A549 (cell line): ENCODE measurements at regions not wholly inside any gene's neighbourhood (a gene's known extent, or its start where the extent isn't known, plus 50 kb on each side); places are given as distances from the start of the nearest gene placed in this dataset.

Experiments used
- CEBPB ChIP-seq, 2 experiments: fragments of >200 bp in 1 of 2; sonication (Bioruptor Twin) in 1 of 2; formaldehyde crosslinking in 1 of 2; IDR thresholded peaks; 2 replicates each; pipeline ENCODE4 v1.6.1; 2012 to 2016
- CHD2 ChIP-seq: fragments of 150-350 bp; IDR thresholded peaks from 2 replicates; pipeline ENCODE4 v1.6.1; 2014; ENCODE audit warnings: low read length; ENCODE audit not compliant: partially characterized antibody
- CTCF ChIP-seq: fragments of >200 bp; sonication (Bioruptor Twin); formaldehyde crosslinking; IDR thresholded peaks from 3 replicates; pipeline ENCODE4 v1.5.1; 2016
- JUN ChIP-seq, 2 experiments: fragments of >200 bp; sonication (Bioruptor Twin); formaldehyde crosslinking; IDR thresholded peaks; 2 replicates in 1 of 2; 3 replicates in 1 of 2; pipeline ENCODE4 v1.6.1; 2016 to 2017
- KDM1A ChIP-seq: fragments of 200-600 bp; sonication (generic); IDR thresholded peaks from 2 replicates; pipeline ENCODE4 v1.6.1; 2016; ENCODE audit warnings: low read depth, mild to moderate bottlenecking
- MAFK ChIP-seq: fragments of 450-650 bp; IDR thresholded peaks from 2 replicates; pipeline ENCODE4 v1.6.1; 2014; ENCODE audit not compliant: partially characterized antibody
- RARB ChIP-seq: fragments of 250-450 bp; sonication (Bioruptor Pico); IDR thresholded peaks from 2 replicates; pipeline ENCODE4 v1.8.0; 2021; ENCODE audit warnings: mild to moderate bottlenecking, moderate library complexity
- REST ChIP-seq: fragments of 200-600 bp; sonication (generic); IDR thresholded peaks from 2 replicates; pipeline ENCODE4 v1.6.1; 2016; ENCODE audit warnings: antibody characterized with exemption, mild to moderate bottlenecking, moderate library complexity

GRCh38 chr11:121944556-121945230, 171.3 kb downstream of the BLID start:
- no peak for TF ChIP-seq CTCF
- no peak for TF ChIP-seq RARB (CRISPR knock-in tag)
- TF ChIP-seq KDM1A, result no peak
- TF ChIP-seq CHD2, result no peak
- no peak for TF ChIP-seq REST
- no peak for TF ChIP-seq CEBPB (IDR thresholded peaks at IDR 0.05)
- TF ChIP-seq MAFK, result no peak
- TF ChIP-seq JUN (IDR thresholded peaks at IDR 0.05), result no peak
